H1 (cell line): ENCODE measurements at regions not wholly inside any gene's neighbourhood (a gene's known extent, or its start where the extent isn't known, plus 50 kb on each side); places are given as distances from the start of the nearest gene placed in this dataset.

Experiments
- CTCF ChIA-PET: fragments of 300-600 bp; sonication (Branson Sonifier 250); formaldehyde crosslinking; loops from one replicate; lab custom pipeline; 2021; ENCODE audit not compliant: partially characterized antibody; lab: Charles Lee
- POLR2A ChIA-PET: fragments of 300-600 bp; sonication (Branson Sonifier 250); formaldehyde crosslinking; loops from one replicate; lab custom pipeline; 2021; ENCODE audit warnings: inconsistent platforms; ENCODE audit not compliant: partially characterized antibody; lab: Charles Lee
- DNase-seq, 2 experiments: peaks; one replicate each; pipeline versions ENCODE4 v3.0.0 to v3.0.0-alpha.2; 2010 to 2022; ENCODE audit warnings: low spot score in 2 of 2, low read depth in 1 of 2, mixed read lengths in 1 of 2
- FAIRE-seq: peaks from 2 replicates; lab custom pipeline; 2011; peaks lifted over from hg19 to GRCh38; lab: Jason Lieb, UNC
- H2AFZ ChIP-seq: 2 replicates; pipeline ENCODE4 v1.8.1; 2012; ENCODE audit warnings: low read length, inconsistent platforms
- H2AK5ac ChIP-seq: 2 replicates; pipeline ENCODE4 v1.6.1; 2013; ENCODE audit warnings: low read depth, low read length
- H2BK120ac ChIP-seq: replicated peaks from 2 replicates; pipeline ENCODE3; 2013; ENCODE audit warnings: low read depth, low read length, inconsistent platforms
- H2BK12ac ChIP-seq: 2 replicates; pipeline ENCODE4 v1.6.1; 2013; ENCODE audit warnings: low read depth, low read length
- H2BK15ac ChIP-seq: 2 replicates; pipeline ENCODE4 v1.6.1; 2013; ENCODE audit warnings: low read length
- H2BK20ac ChIP-seq: 2 replicates; pipeline ENCODE4 v1.6.1; 2013; ENCODE audit warnings: low read length
- H2BK5ac ChIP-seq: 2 replicates; pipeline ENCODE4 v1.6.1; 2013; ENCODE audit warnings: low read depth, low read length
- H3K14ac ChIP-seq: 2 replicates; pipeline ENCODE4 v1.6.1; 2013; ENCODE audit warnings: inconsistent platforms; ENCODE audit not compliant: insufficient read length
- H3K18ac ChIP-seq: 2 replicates; pipeline ENCODE4 v1.6.1; 2013; ENCODE audit warnings: low read length; ENCODE audit errors: extremely low read depth
- H3K23ac ChIP-seq: 2 replicates; pipeline ENCODE4 v1.6.1; 2013; ENCODE audit warnings: inconsistent platforms; ENCODE audit not compliant: insufficient read length
- H3K23me2 ChIP-seq: 2 replicates; pipeline ENCODE4 v1.6.1; 2013; ENCODE audit warnings: low read depth, low read length
- H3K27ac ChIP-seq: 2 replicates; pipeline ENCODE4 v1.6.1; 2011; ENCODE audit warnings: low read depth, low read length, inconsistent platforms
- H3K27me3 ChIP-seq, 4 experiments: replicated peaks in 1 of 4; 1 replicate in 1 of 4; 2 replicates in 3 of 4; pipeline versions ENCODE4 v1.6.1 to v1.8.1; 2011 to 2013; ENCODE audit warnings: low read length in 3 of 4, mild to moderate bottlenecking in 3 of 4, inconsistent platforms in 2 of 4, mixed read lengths in 2 of 4, moderate library complexity in 1 of 4; ENCODE audit not compliant: control insufficient read depth in 3 of 4, insufficient read depth in 3 of 4; ENCODE audit errors: extremely low read depth in 1 of 4
- H3K36me3 ChIP-seq, 4 experiments: 2 replicates each; pipeline versions ENCODE4 v1.6.1 to v1.8.1; 2011 to 2013; ENCODE audit warnings: mild to moderate bottlenecking in 4 of 4, low read length in 3 of 4, moderate library complexity in 2 of 4, control low read depth in 1 of 4, inconsistent platforms in 1 of 4; ENCODE audit not compliant: insufficient read depth in 4 of 4, control insufficient read depth in 2 of 4
- H3K4ac ChIP-seq: replicated peaks from 2 replicates; pipeline ENCODE3; 2013; ENCODE audit warnings: low read length, low read depth, mixed read lengths, inconsistent platforms; ENCODE audit not compliant: insufficient read length
- H3K4me1 ChIP-seq, 4 experiments: replicated peaks in 1 of 4; 1 replicate in 1 of 4; 2 replicates in 3 of 4; pipeline versions ENCODE4 v1.6.1 to v1.8.1; 2011 to 2013; ENCODE audit warnings: low read length in 3 of 4, inconsistent platforms in 2 of 4, mixed read lengths in 1 of 4; ENCODE audit not compliant: insufficient read depth in 4 of 4, control insufficient read depth in 3 of 4
- H3K4me2 ChIP-seq, 2 experiments: 2 replicates each; pipeline versions ENCODE4 v1.6.1 to v1.8.1; 2011 to 2013; ENCODE audit warnings: low read depth in 2 of 2, low read length in 2 of 2, control low read depth in 1 of 2, inconsistent platforms in 1 of 2, mild to moderate bottlenecking in 1 of 2; ENCODE audit not compliant: insufficient read depth in 1 of 2
- H3K4me3 ChIP-seq, 4 experiments: fragments of 200-600, 300-600 bp in 1 of 4; sonication (generic), shearing (Covaris generic), sonication (Bioruptor Twin) in 1 of 4; 2 replicates each; pipeline versions ENCODE4 v1.5.1 to v1.8.1; 2011 to 2016; ENCODE audit warnings: low read length in 4 of 4, low read depth in 3 of 4, control low read depth in 2 of 4, inconsistent platforms in 2 of 4, mild to moderate bottlenecking in 2 of 4, mixed read lengths in 1 of 4, moderate library complexity in 1 of 4; ENCODE audit not compliant: insufficient read depth in 2 of 4; ENCODE audit errors: extremely low read depth in 1 of 4
- H3K56ac ChIP-seq: replicated peaks from 2 replicates; pipeline ENCODE3; 2013; ENCODE audit warnings: low read depth, mild to moderate bottlenecking, mixed read lengths, low read length, inconsistent platforms; ENCODE audit not compliant: insufficient read length
- H3K79me1 ChIP-seq: 2 replicates; pipeline ENCODE4 v1.6.1; 2013; ENCODE audit warnings: low read depth, low read length, control low read depth
- H3K79me2 ChIP-seq, 2 experiments: 2 replicates each; pipeline versions ENCODE4 v1.6.1 to v1.8.1; 2012 to 2013; ENCODE audit warnings: low read length in 2 of 2, mild to moderate bottlenecking in 2 of 2, inconsistent platforms in 1 of 2; ENCODE audit not compliant: insufficient read depth in 2 of 2, control insufficient read depth in 1 of 2
- H3K9ac ChIP-seq, 4 experiments: replicated peaks in 1 of 4; 1 replicate in 1 of 4; 2 replicates in 3 of 4; pipeline versions ENCODE4 v1.6.1 to v1.8.1; 2011 to 2013; ENCODE audit warnings: low read depth in 3 of 4, low read length in 3 of 4, control low read depth in 2 of 4, mild to moderate bottlenecking in 2 of 4, moderate library complexity in 2 of 4, inconsistent platforms in 1 of 4; ENCODE audit errors: extremely low read depth in 1 of 4
- H3K9me3 ChIP-seq, 2 experiments: 2 replicates each; pipeline versions ENCODE4 v1.6.1 to v1.8.1; 2012 to 2013; ENCODE audit warnings: mild to moderate bottlenecking in 2 of 2, moderate library complexity in 2 of 2, control low read depth in 1 of 2, inconsistent platforms in 1 of 2, low read depth in 1 of 2, low read length in 1 of 2, mixed read lengths in 1 of 2; ENCODE audit not compliant: insufficient read depth in 2 of 2
- H4K20me1 ChIP-seq, 2 experiments: replicated peaks in 1 of 2; 2 replicates each; pipeline versions ENCODE3 to v1.8.1; 2011 to 2013; ENCODE audit warnings: inconsistent platforms in 2 of 2, low read length in 2 of 2, mild to moderate bottlenecking in 1 of 2; ENCODE audit not compliant: insufficient read depth in 2 of 2, control insufficient read depth in 1 of 2
- H4K5ac ChIP-seq: 2 replicates; pipeline ENCODE4 v1.6.1; 2013; ENCODE audit warnings: low read length, low read depth, mixed read lengths, inconsistent platforms; ENCODE audit not compliant: insufficient read length
- H4K8ac ChIP-seq: 2 replicates; pipeline ENCODE4 v1.8.0; 2013; ENCODE audit warnings: mild to moderate bottlenecking, moderate library complexity, low read length, inconsistent platforms; ENCODE audit not compliant: insufficient read depth; ENCODE audit errors: extremely low read depth
- H4K91ac ChIP-seq: replicated peaks from 2 replicates; pipeline ENCODE3; 2013; ENCODE audit warnings: low read length, mixed read lengths, inconsistent platforms; ENCODE audit not compliant: insufficient read length
- ATF2 ChIP-seq: IDR thresholded peaks from 2 replicates; pipeline ENCODE4 v1.6.1; 2012; ENCODE audit warnings: low read length, inconsistent platforms
- ATF3 ChIP-seq: IDR thresholded peaks from 2 replicates; pipeline ENCODE4 v1.6.1; 2011; ENCODE audit warnings: low read depth, mild to moderate bottlenecking, low read length; ENCODE audit not compliant: insufficient read depth
- BACH1 ChIP-seq: IDR thresholded peaks from 2 replicates; pipeline ENCODE4 v1.6.1; 2012; ENCODE audit warnings: low read length, improper control_type of control experiment
- GABPA ChIP-seq: IDR thresholded peaks from 2 replicates; pipeline ENCODE4 v1.6.1; 2011; ENCODE audit warnings: mild to moderate bottlenecking, low read length, moderate library complexity, borderline replicate concordance; ENCODE audit not compliant: insufficient read depth
- HDAC2 ChIP-seq, 2 experiments: fragments of 300-600 bp in 1 of 2; sonication (generic) in 1 of 2; IDR thresholded peaks; 2 replicates each; pipeline ENCODE4 v1.6.1; 2011 to 2012; ENCODE audit warnings: low read depth in 2 of 2, low read length in 2 of 2, mild to moderate bottlenecking in 2 of 2, moderate library complexity in 2 of 2, borderline replicate concordance in 1 of 2, inconsistent platforms in 1 of 2
- HDAC6 ChIP-seq: IDR thresholded peaks from one replicate; pipeline ENCODE4 v1.7.1; 2012; ENCODE audit warnings: low read depth, mild to moderate bottlenecking, inconsistent platforms, low read length, moderate library complexity
- JUND ChIP-seq: IDR thresholded peaks from 2 replicates; pipeline ENCODE4 v1.6.1; 2011; ENCODE audit warnings: mild to moderate bottlenecking, improper control_type of control experiment, low read length
- KDM4A ChIP-seq: IDR thresholded peaks from one replicate; pipeline ENCODE4 v1.7.1; 2012; ENCODE audit warnings: low read depth, mild to moderate bottlenecking, moderate library complexity, low read length, inconsistent platforms; ENCODE audit not compliant: severe bottlenecking
- KDM5A ChIP-seq: fragments of 200-600 bp; IDR thresholded peaks from 2 replicates; pipeline ENCODE4 v1.7.1; 2012; ENCODE audit warnings: mild to moderate bottlenecking, low read length, inconsistent platforms, mixed read lengths
- PHF8 ChIP-seq: fragments of 200-600 bp; sonication (generic); conservative IDR thresholded peaks from 2 replicates; pipeline ENCODE4 v1.7.1; 2012; ENCODE audit warnings: low read depth, mild to moderate bottlenecking, inconsistent platforms, low read length, moderate library complexity
- RNF2 ChIP-seq: fragments of 200-900, 300-1000 bp; sonication (generic); IDR thresholded peaks from 2 replicates; pipeline ENCODE4 v1.7.1; 2016; ENCODE audit warnings: borderline replicate concordance, low read depth, mild to moderate bottlenecking, antibody characterized with exemption, low read length; ENCODE audit not compliant: poor library complexity, severe bottlenecking; ENCODE audit errors: missing control alignments
- SIX5 ChIP-seq: IDR thresholded peaks from 2 replicates; pipeline ENCODE4 v1.6.1; 2011; ENCODE audit warnings: mild to moderate bottlenecking, low read depth, low read length
- WGBS, 2 experiments: shearing (Covaris generic) in 1 of 2; methylation state at CpG; one replicate each; pipeline versions ENCODE4 v1.1.6 to v1.1.7; 2013 to 2015; ENCODE audit warnings: low lambda C conversion rate in 2 of 2, mixed read lengths in 2 of 2, inconsistent platforms in 1 of 2, low coverage in 1 of 2, missing lambda C conversion rate in 1 of 2; ENCODE audit not compliant: insufficient replicate concordance in 2 of 2, insufficient coverage in 1 of 2, insufficient read length in 1 of 2; ENCODE audit errors: extremely low coverage in 1 of 2, missing lambda C conversion rate in 1 of 2; 5-methylcytosine and 5-hydroxymethylcytosine counted together

GRCh38 chr14:98259881-98260280 lies 1012.1 kb downstream of the BCL11B start:
- Histone ChIP-seq H3K4me1 (no peaks in the 10 kb centered on the region), H4K8ac (no peak overlapping the region), H3K4me3 (no peak overlapping the region), H3K4ac (no peak overlapping the region), H3K79me1 (no peaks in the 10 kb centered on the region), H3K79me2 (no peaks in the 10 kb centered on the region), H3K14ac (no peak overlapping the region), H3K27ac (no peak overlapping the region), H2AFZ (no peak overlapping the region), H3K18ac (no peak overlapping the region), H2AK5ac (no peak overlapping the region), H2BK12ac (no peak overlapping the region), H3K56ac (no peak overlapping the region), H4K5ac (no peak overlapping the region), H2BK15ac (no peak overlapping the region), H4K91ac (no peak overlapping the region), H3K9ac (no peak overlapping the region), H3K23ac (no peak overlapping the region), H3K9me3 (no peaks in the 10 kb centered on the region), H4K20me1 (no peaks in the 10 kb centered on the region), H3K27me3 (peaks cover 0 to 1% (median 0%) of the 10 kb centered on the region in 4 experiments; a peak in 1 of 7 replicates), H3K23me2 (no peaks in the 10 kb centered on the region), H3K36me3 (no peaks in the 10 kb centered on the region), H2BK120ac (no peak overlapping the region), H2BK20ac (no peak overlapping the region), H2BK5ac (no peak overlapping the region), H3K4me2 (no peak overlapping the region)
- 85% methylated on average over 1 of the region's 4 CpGs; no CpG with 5 or more reads in 1 of the 2 experiments for WGBS, 2 experiments
- CTCF ChIA-PET: no interaction called here
- DNase-seq (no peak), FAIRE-seq (no peak)
- POLR2A ChIA-PET: no interaction called here
- no peak for TF ChIP-seq HDAC6
- TF ChIP-seq KDM5A: no peak
- no peak for TF ChIP-seq BACH1
- no peak for TF ChIP-seq SIX5
- no peak for TF ChIP-seq RNF2
- no peak for TF ChIP-seq ATF2
- TF ChIP-seq HDAC2 (IDR thresholded peaks at IDR 0.05; ENCODE audit: borderline replicate concordance in 1 of 2, low read depth in 2 of 2, low read length in 2 of 2): no peak
- no peak for TF ChIP-seq JUND
- TF ChIP-seq PHF8: no peak
- no peak for TF ChIP-seq GABPA
- no peak for TF ChIP-seq ATF3
- no peak for TF ChIP-seq KDM4A
